HG03196 (cell line): ENCODE measurements at regions not wholly inside any gene's neighbourhood (a gene's known extent, or its start where the extent isn't known, plus 50 kb on each side); places are given as distances from the start of the nearest gene placed in this dataset.

Experiments used
- ATAC-seq: cut with Tn5 transposase; IDR thresholded peaks from one replicate; pipeline ENCODE4 v1.9.1; 2021; ENCODE audit not compliant: unreplicated experiment

- no peak for ATAC-seq
Observed at GRCh38 chr13:40235160-40235796, 431.2 kb downstream of the FOXO1 start.

GRCh38 chr13:40236566-40237168 lies 429.8 kb downstream of the FOXO1 start:
- ATAC-seq = no peak

- ATAC-seq = no peak
Observed at GRCh38 chr13:40238761-40239160, 427.7 kb downstream of the FOXO1 start.

GRCh38 chr13:40240293-40240692 lies 426.1 kb downstream of the FOXO1 start:
- no peak for ATAC-seq

GRCh38 chr13:40241125-40241798 lies 425.2 kb downstream of the FOXO1 start:
- no peak for ATAC-seq

GRCh38 chr13:40243047-40243446 lies 423.4 kb downstream of the FOXO1 start:
- no peak for ATAC-seq

GRCh38 chr13:40243982-40244381 lies 422.5 kb downstream of the FOXO1 start:
- ATAC-seq = no peak

GRCh38 chr13:40245567-40245966 lies 420.9 kb downstream of the FOXO1 start:
- no peak for ATAC-seq

GRCh38 chr13:40247845-40248244 lies 418.6 kb downstream of the FOXO1 start:
- no peak for ATAC-seq

GRCh38 chr13:40251343-40252032 lies 415.0 kb downstream of the FOXO1 start:
- no peak for ATAC-seq

- no peak for ATAC-seq
Observed at GRCh38 chr13:40252241-40252640, 414.2 kb downstream of the FOXO1 start.

- no peak for ATAC-seq
Observed at GRCh38 chr13:40252676-40253075, 413.8 kb downstream of the FOXO1 start.

- no peak for ATAC-seq
Observed at GRCh38 chr13:40254394-40254793, 412.0 kb downstream of the FOXO1 start.

GRCh38 chr13:40255551-40255950 lies 410.9 kb downstream of the FOXO1 start:
- ATAC-seq = no peak

- no peak for ATAC-seq
Observed at GRCh38 chr13:40259899-40260298, 406.5 kb downstream of the FOXO1 start.

GRCh38 chr13:40261336-40261735 lies 405.1 kb downstream of the FOXO1 start:
- no peak for ATAC-seq

GRCh38 chr13:40261947-40262346 lies 404.5 kb downstream of the FOXO1 start:
- ATAC-seq = no peak

GRCh38 chr13:40269086-40269485 lies 397.4 kb downstream of the FOXO1 start:
- no peak for ATAC-seq

GRCh38 chr13:40270726-40271125 lies 395.7 kb downstream of the FOXO1 start:
- ATAC-seq = no peak

GRCh38 chr13:40271271-40271885 lies 395.1 kb downstream of the FOXO1 start:
- ATAC-seq = no peak
